ENCODE measurements at regions not wholly inside any gene's neighbourhood (a gene's known extent, or its start where the extent isn't known, plus 50 kb on each side); places are given as distances from the start of the nearest gene placed in this dataset.

DNA sequence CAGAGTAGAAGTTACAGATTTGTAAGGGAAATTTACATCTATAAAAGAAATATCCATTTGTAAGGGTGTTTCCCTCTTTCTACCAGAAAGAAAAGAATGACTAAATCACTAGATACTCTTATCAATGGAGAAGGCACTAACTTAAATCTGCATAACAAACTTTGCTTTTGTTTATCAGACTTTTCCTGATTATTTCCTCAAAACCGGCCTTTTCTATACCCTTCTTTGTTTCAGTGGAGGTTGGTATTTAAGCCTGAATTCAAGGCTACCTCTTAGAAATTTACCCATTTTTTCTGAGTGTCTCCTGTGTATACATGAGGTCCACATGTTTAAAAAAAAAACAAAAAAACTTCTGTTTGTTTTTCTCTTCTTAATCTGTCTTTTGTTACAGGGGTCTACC is 80.4 kb upstream of the GRPR start:
- TF ChIP-seq POLR2A (IDR thresholded peaks at IDR 0.05) (no peak), CTCF (IDR thresholded peaks at IDR 0.05 in 4 of 5, conservative IDR thresholded peaks at IDR 0.05 in 1 of 5) (no peak)

Measured in gastrocnemius medialis (tissue), 4 donors.